ENCODE measurements at regions not wholly inside any gene's neighbourhood (a gene's known extent, or its start where the extent isn't known, plus 50 kb on each side); places are given as distances from the start of the nearest gene placed in this dataset.

GRCh38 chr17:68179926-68180285 is 67.9 kb upstream of the AMZ2 start:
- Histone ChIP-seq H3K4me3 (no peak overlapping the region), H3K27me3 (replicated peaks; ENCODE audit: insufficient read depth) (no peaks in the 10 kb centered on the region), H3K27ac (no peak overlapping the region), H3K9me3 (no peaks in the 10 kb centered on the region), H3K36me3 (no peaks in the 10 kb centered on the region), H3K4me1 (ENCODE audit: control insufficient read depth in 1 of 2, low read depth in 2 of 2) (no peaks in the 10 kb centered on the region)
- DNase-seq (ENCODE audit: low spot score) = no peak
- no peak for ATAC-seq (ENCODE audit: insufficient number of reproducible peaks, low FRiP score, low read depth)
- TF ChIP-seq CTCF (IDR thresholded peaks at IDR 0.05) = no peak

- Histone ChIP-seq H3K4me1 (ENCODE audit: control insufficient read depth in 1 of 2, low read depth in 2 of 2) (no peaks in the 10 kb centered on the region), H3K9me3 (no peaks in the 10 kb centered on the region), H3K36me3 (no peaks in the 10 kb centered on the region), H3K27me3 (replicated peaks; ENCODE audit: insufficient read depth) (no peaks in the 10 kb centered on the region), H3K4me3 (no peak overlapping the region), H3K27ac (no peak overlapping the region)
- ATAC-seq (ENCODE audit: insufficient number of reproducible peaks, low FRiP score, low read depth) (no peak), DNase-seq (ENCODE audit: low spot score) (no peak)
- no peak for TF ChIP-seq CTCF (IDR thresholded peaks at IDR 0.05)
These were observed 65.9 kb upstream of the AMZ2 start for GRCh38 chr17:68182011-68182306.

GRCh38 chr17:68182940-68183551 is 64.8 kb upstream of the AMZ2 start:
- Histone ChIP-seq H3K27ac (no peak overlapping the region), H3K4me1 (ENCODE audit: control insufficient read depth in 1 of 2, low read depth in 2 of 2) (no peaks in the 10 kb centered on the region)
- ATAC-seq (ENCODE audit: insufficient number of reproducible peaks, low FRiP score, low read depth) = no peak

GRCh38 chr17:68184141-68184571 is 63.7 kb upstream of the AMZ2 start:
- no peak for TF ChIP-seq CTCF (IDR thresholded peaks at IDR 0.05)
- H3K36me3 ChIP-seq = no peaks in the 10 kb centered on the region
- H3K27ac ChIP-seq = no peak overlapping the region
- no peak for ATAC-seq (ENCODE audit: insufficient number of reproducible peaks, low FRiP score, low read depth)
- H3K4me3 ChIP-seq = no peak overlapping the region
- no peak for DNase-seq (ENCODE audit: low spot score)
- H3K27me3 ChIP-seq (replicated peaks; ENCODE audit: insufficient read depth) = no peaks in the 10 kb centered on the region
- H3K4me1 ChIP-seq (ENCODE audit: control insufficient read depth in 1 of 2, low read depth in 2 of 2) = no peaks in the 10 kb centered on the region
- H3K9me3 ChIP-seq = no peaks in the 10 kb centered on the region

More at GRCh38 chr17:68182940-68183551, 64.8 kb upstream of the AMZ2 start:
- DNase-seq (ENCODE audit: low spot score) = no peak
- no peak for TF ChIP-seq CTCF (IDR thresholded peaks at IDR 0.05)
- H3K27me3 ChIP-seq (replicated peaks; ENCODE audit: insufficient read depth) = no peaks in the 10 kb centered on the region
- no peak overlapping the region for H3K4me3 ChIP-seq
- no peaks in the 10 kb centered on the region for H3K36me3 ChIP-seq
- H3K9me3 ChIP-seq = no peaks in the 10 kb centered on the region

GRCh38 chr17:68184816-68185436 is 62.9 kb upstream of the AMZ2 start:
- H3K27ac ChIP-seq = no peak overlapping the region
- DNase-seq (ENCODE audit: low spot score) (no peak), ATAC-seq (ENCODE audit: insufficient number of reproducible peaks, low FRiP score, low read depth) (no peak)
- H3K36me3 ChIP-seq = no peaks in the 10 kb centered on the region
- TF ChIP-seq CTCF (IDR thresholded peaks at IDR 0.05) = no peak
- no peaks in the 10 kb centered on the region for H3K9me3 ChIP-seq
- H3K4me3 ChIP-seq = no peak overlapping the region
- H3K4me1 ChIP-seq (ENCODE audit: control insufficient read depth in 1 of 2, low read depth in 2 of 2) = no peaks in the 10 kb centered on the region
- no peaks in the 10 kb centered on the region for H3K27me3 ChIP-seq (replicated peaks; ENCODE audit: insufficient read depth)

All from thoracic aorta (tissue), 2 donors.